CD4-positive, alpha-beta T cell treated with Interleukin-15 for 4 hours (primary cell): ENCODE measurements at regions not wholly inside any gene's neighbourhood (a gene's known extent, or its start where the extent isn't known, plus 50 kb on each side); places are given as distances from the start of the nearest gene placed in this dataset.

ENCODE experiments used
- DNase-seq: peaks from one replicate; pipeline ENCODE4 v3.0.0-alpha.2; 2020; ENCODE audit warnings: low spot score

GRCh38 chr11:128195057-128195751 lies 392.2 kb downstream of the ETS1 start:
- DNase-seq: peak; percentile 79

GRCh38 chr11:128194216-128194615 lies 393.1 kb downstream of the ETS1 start:
- DNase-seq: no peak

- no peak for DNase-seq
Measured at GRCh38 chr11:128193615-128194014, 393.7 kb downstream of the ETS1 start.

GRCh38 chr11:128190312-128190711 lies 397.0 kb downstream of the ETS1 start:
- peak; percentile 41 for DNase-seq

GRCh38 chr11:128189823-128190222 lies 397.5 kb downstream of the ETS1 start:
- no peak for DNase-seq

GRCh38 chr11:128188346-128189004 lies 398.9 kb downstream of the ETS1 start:
- no peak for DNase-seq

- no peak for DNase-seq
Measured at GRCh38 chr11:128187835-128188234, 399.5 kb downstream of the ETS1 start.

GRCh38 chr11:128187377-128187776 lies 400.0 kb downstream of the ETS1 start:
- no peak for DNase-seq

- DNase-seq: no peak
Measured at GRCh38 chr11:128184981-128185380, 402.4 kb downstream of the ETS1 start.

- DNase-seq: no peak
Measured at GRCh38 chr11:128182844-128183243, 404.5 kb downstream of the ETS1 start.

GRCh38 chr11:128181984-128182383 lies 405.4 kb downstream of the ETS1 start:
- DNase-seq: no peak

GRCh38 chr11:128181088-128181480 lies 406.3 kb downstream of the ETS1 start:
- DNase-seq: no peak

- no peak for DNase-seq
Measured at GRCh38 chr11:128180441-128181087, 406.8 kb downstream of the ETS1 start.

- DNase-seq: no peak
Measured at GRCh38 chr11:128179512-128179911, 407.8 kb downstream of the ETS1 start.

GRCh38 chr11:128179039-128179438 lies 408.3 kb downstream of the ETS1 start:
- DNase-seq: no peak

- DNase-seq: no peak
Measured at GRCh38 chr11:128174465-128175291, 412.7 kb downstream of the ETS1 start.

GRCh38 chr11:128172046-128172878 lies 415.1 kb downstream of the ETS1 start:
- peak; percentile 87 for DNase-seq

- no peak for DNase-seq
Measured at GRCh38 chr11:128171506-128171905, 415.9 kb downstream of the ETS1 start.

GRCh38 chr11:128165572-128165971 lies 421.8 kb downstream of the ETS1 start:
- DNase-seq: no peak

- no peak for DNase-seq
Measured at GRCh38 chr11:128164080-128164741, 423.1 kb downstream of the ETS1 start.

- no peak for DNase-seq
Measured at GRCh38 chr11:128161994-128162393, 425.4 kb downstream of the ETS1 start.
